ENCODE measurements at regions not wholly inside any gene's neighbourhood (a gene's known extent, or its start where the extent isn't known, plus 50 kb on each side); places are given as distances from the start of the nearest gene placed in this dataset.

DNA sequence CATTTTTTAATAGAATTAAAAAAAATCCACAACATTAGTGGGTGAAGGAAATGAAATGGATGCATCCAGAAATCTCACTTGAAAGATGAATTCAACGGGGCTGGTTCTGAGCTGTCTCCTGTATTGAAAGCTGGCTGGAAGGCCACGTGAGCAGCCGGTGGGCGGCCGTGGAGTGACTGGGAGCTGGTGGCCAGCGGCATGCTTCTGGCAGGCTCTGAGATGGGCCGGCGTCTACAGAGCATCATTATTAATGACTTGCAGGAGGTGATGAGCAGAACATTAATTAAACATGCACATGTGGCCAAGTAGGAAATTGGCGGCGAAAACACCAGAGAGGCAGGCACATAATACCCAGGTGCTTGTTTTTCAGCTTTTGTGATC lies 115.6 kb upstream of the LMO4 start:
- TF ChIP-seq BHLHE40 (IDR thresholded peaks at IDR 0.05; ENCODE audit: borderline replicate concordance) (no peak), HDGF (IDR thresholded peaks at IDR 0.05; ENCODE audit: borderline replicate concordance) (no peak), FOXK2 (IDR thresholded peaks at IDR 0.05) (no peak), LEF1 (IDR thresholded peaks at IDR 0.05; ENCODE audit: borderline replicate concordance) (no peak), SP1 (IDR thresholded peaks at IDR 0.05) (no peak)
